ENCODE measurements at regions not wholly inside any gene's neighbourhood (a gene's known extent, or its start where the extent isn't known, plus 50 kb on each side); places are given as distances from the start of the nearest gene placed in this dataset.

GRCh38 chr1:101605878-101606277 lies 369.1 kb downstream of the S1PR1 start:
- Histone ChIP-seq H3K9me3 (peaks cover 6 to 13% of the 10 kb centered on the region in 2 donors), H3K27ac (no peak overlapping the region), H3K4me1 (no peaks in the 10 kb centered on the region), H3K4me3 (no peak overlapping the region), H3K36me3 (no peaks in the 10 kb centered on the region), H3K27me3 (no peaks in the 10 kb centered on the region)
- TF ChIP-seq, protein P1, sequence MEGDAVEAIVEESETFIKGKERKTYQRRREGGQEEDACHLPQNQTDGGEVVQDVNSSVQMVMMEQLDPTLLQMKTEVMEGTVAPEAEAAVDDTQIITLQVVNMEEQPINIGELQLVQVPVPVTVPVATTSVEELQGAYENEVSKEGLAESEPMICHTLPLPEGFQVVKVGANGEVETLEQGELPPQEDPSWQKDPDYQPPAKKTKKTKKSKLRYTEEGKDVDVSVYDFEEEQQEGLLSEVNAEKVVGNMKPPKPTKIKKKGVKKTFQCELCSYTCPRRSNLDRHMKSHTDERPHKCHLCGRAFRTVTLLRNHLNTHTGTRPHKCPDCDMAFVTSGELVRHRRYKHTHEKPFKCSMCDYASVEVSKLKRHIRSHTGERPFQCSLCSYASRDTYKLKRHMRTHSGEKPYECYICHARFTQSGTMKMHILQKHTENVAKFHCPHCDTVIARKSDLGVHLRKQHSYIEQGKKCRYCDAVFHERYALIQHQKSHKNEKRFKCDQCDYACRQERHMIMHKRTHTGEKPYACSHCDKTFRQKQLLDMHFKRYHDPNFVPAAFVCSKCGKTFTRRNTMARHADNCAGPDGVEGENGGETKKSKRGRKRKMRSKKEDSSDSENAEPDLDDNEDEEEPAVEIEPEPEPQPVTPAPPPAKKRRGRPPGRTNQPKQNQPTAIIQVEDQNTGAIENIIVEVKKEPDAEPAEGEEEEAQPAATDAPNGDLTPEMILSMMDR (IDR thresholded peaks at IDR 0.05), result no peak
- DNase-seq (ENCODE audit: low spot score), result no peak

DNA sequence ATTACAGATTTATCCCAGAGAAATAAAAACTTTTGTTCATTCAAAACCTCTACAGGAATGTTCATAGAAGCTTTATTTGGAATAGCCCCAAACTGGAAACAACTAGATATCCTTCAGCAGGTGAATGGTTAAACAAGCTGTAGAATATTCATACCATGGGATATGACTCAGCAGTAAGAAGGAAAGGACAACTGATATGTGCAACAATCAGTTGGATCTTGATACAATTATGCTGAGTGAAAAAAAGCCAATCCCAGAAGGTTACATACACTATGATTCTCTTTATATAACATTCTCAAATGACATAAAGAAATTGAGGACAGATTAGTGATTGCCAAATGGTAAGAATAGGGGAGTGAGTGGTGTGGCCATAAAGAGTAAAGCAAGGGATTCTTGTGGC lies 376.7 kb downstream of the S1PR1 start:
- no peaks in the 10 kb centered on the region for H3K27me3 ChIP-seq
- no peak for DNase-seq (ENCODE audit: low spot score)

DNA sequence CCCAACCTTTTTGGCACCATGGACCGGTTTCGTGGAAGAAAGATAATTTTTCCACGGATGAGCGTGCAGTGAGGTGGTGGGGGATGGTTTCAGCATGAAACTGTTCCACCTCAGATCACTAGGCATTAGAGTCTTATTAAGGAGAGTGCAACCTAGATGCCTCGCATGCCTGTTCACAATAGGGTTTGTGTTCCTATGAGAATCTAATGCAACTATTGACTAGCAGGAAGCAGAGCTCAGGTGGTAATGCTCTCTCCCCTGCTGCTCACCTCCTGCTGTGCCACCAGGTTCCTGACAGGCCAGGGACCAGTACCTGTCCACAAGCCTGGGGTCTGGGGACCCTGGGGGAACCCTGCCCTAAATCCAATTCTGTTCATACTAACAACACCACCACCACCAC lies 377.8 kb downstream of the OLFM3 start:
- no peak for DNase-seq (ENCODE audit: low spot score)
- Histone ChIP-seq H3K9me3 (no peaks in the 10 kb centered on the region), H3K4me3 (no peak overlapping the region)

More for the DNA sequence above, 376.7 kb downstream of the S1PR1 start:
- H3K4me1 ChIP-seq, result no peaks in the 10 kb centered on the region
- H3K27ac ChIP-seq, result no peak overlapping the region
- H3K36me3 ChIP-seq, result no peaks in the 10 kb centered on the region
- H3K4me3 ChIP-seq, result no peak overlapping the region
- peaks cover 6 to 15% of the 10 kb centered on the region in 2 donors for H3K9me3 ChIP-seq
- TF ChIP-seq, protein P1 (IDR thresholded peaks at IDR 0.05), result no peak

GRCh38 chr1:101632548-101633272 lies 364.0 kb downstream of the OLFM3 start:
- H3K27me3 ChIP-seq, result no peaks in the 10 kb centered on the region
- H3K27ac ChIP-seq, result no peak overlapping the region
- H3K4me1 ChIP-seq, result no peaks in the 10 kb centered on the region
- no peaks in the 10 kb centered on the region for H3K36me3 ChIP-seq
- H3K9me3 ChIP-seq, result no peaks in the 10 kb centered on the region
- H3K4me3 ChIP-seq, result no peak overlapping the region
- no peak for DNase-seq (ENCODE audit: low spot score)
- TF ChIP-seq, protein P1 (IDR thresholded peaks at IDR 0.05), result no peak

More for the DNA sequence above, 377.8 kb downstream of the OLFM3 start:
- TF ChIP-seq, protein P1 (IDR thresholded peaks at IDR 0.05), result no peak
- Histone ChIP-seq H3K27ac (no peak overlapping the region), H3K27me3 (no peaks in the 10 kb centered on the region), H3K36me3 (no peaks in the 10 kb centered on the region), H3K4me1 (no peaks in the 10 kb centered on the region)

DNA sequence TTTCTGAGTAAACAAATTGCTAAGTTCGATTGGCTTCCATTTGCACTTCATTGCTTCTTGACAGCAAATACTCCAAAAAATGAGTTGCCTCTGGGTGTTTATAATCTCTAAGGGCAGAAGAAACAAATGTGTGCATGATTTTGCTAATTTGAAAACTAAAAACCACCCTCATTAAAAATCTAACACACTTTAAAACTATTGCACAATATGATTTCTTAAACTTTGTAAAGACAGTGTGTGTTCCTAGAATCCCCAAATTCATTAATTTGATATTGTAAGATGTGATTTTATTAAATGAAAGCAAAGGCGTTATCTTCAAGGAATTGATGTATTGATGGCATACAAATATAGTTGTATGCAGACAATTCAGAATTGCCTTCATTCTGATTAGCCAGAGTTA lies 350.9 kb downstream of the OLFM3 start:
- TF ChIP-seq, protein P1 (IDR thresholded peaks at IDR 0.05), result no peak
- Histone ChIP-seq H3K9me3 (no peaks in the 10 kb centered on the region), H3K27ac (no peak overlapping the region), H3K4me1 (no peaks in the 10 kb centered on the region), H3K27me3 (no peaks in the 10 kb centered on the region), H3K36me3 (no peaks in the 10 kb centered on the region), H3K4me3 (no peak overlapping the region)
- DNase-seq (ENCODE audit: low spot score), result no peak

DNA sequence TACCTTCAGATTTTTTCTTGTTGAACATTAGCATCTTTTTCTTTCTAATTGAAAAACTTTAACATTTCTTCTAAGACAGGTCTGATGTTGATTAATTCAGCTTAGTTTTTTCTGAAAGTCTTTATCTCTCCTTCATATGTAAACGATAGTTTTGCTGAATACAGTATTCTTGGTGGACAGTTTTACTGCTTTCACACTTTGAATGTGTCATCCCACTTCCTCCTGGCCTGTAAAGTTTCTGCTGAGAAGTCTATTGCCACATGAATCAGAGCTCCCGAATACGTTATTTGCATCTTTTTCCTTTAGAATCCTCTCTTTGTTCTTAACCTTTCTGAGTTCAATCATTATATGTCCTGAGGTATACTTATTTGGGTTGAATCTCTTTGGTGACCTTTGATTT lies 344.2 kb downstream of the OLFM3 start:
- H3K27me3 ChIP-seq, result no peaks in the 10 kb centered on the region
- H3K4me1 ChIP-seq, result no peaks in the 10 kb centered on the region
- H3K4me3 ChIP-seq, result no peak overlapping the region
- peaks cover 0 to 14% of the 10 kb centered on the region in 2 donors for H3K9me3 ChIP-seq
- TF ChIP-seq, protein P1 (IDR thresholded peaks at IDR 0.05), result no peak
- H3K27ac ChIP-seq, result no peak overlapping the region
- H3K36me3 ChIP-seq, result no peaks in the 10 kb centered on the region
- DNase-seq (ENCODE audit: low spot score), result no peak
